ENCODE measurements at regions not wholly inside any gene's neighbourhood (a gene's known extent, or its start where the extent isn't known, plus 50 kb on each side); places are given as distances from the start of the nearest gene placed in this dataset.

DNA sequence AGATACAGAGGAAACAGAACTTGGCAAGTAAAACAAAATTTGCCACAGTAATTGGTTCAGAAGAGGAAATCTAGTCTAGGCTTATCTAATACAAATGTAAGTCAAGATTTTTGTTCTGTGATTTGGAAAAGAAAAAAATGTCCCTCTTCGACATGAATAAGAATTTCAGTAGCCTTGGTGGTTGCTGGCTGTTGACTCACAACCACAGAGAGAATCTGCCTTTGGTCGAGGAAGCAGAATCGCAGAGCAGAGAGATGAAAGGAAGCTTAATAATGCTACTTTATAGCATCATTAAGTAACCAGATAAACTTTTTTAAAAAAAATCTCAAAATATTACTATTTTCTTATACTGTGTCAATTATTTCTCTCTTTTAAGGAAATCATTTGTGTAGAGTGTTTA is 1096.6 kb downstream of the FLRT2 start:
- Histone ChIP-seq H3K4me3 (ENCODE audit: low read depth, low read length) (no peak overlapping the region), H3K27ac (ENCODE audit: low read depth, low read length) (no peak overlapping the region), H3K9me3 (ENCODE audit: control insufficient read depth, insufficient read depth, low read length) (no peaks in the 10 kb centered on the region), H3K27me3 (ENCODE audit: control insufficient read depth, insufficient read depth, low read length) (no peaks in the 10 kb centered on the region)
- ChIA-PET CTCF (no interaction called here), POLR2A (no interaction called here)
- DNase-seq (ENCODE audit: low read depth, low spot score): no peak
- TF ChIP-seq CTCF (IDR thresholded peaks at IDR 0.05; ENCODE audit: low read depth, low read length): no peak

DNA sequence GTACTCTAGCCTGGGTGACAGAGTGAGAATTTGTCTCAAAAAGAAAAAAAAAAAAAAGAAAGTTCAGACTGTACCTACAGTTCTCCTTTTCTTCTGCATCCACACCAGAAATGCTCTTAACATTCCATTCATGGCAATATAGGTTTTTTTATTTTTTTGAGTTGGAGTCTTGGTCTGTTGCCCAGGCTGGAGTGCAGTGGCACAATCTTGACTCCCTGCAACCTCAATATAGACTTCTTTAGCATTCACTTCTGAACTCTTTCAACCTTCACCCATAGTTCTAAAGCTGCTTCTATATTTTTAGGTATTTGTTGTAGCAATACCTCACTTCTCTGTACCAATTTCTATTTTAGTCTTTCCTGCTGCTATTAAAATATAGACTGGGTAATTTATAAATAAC is 1095.7 kb downstream of the FLRT2 start:
- DNase-seq (ENCODE audit: low read depth, low spot score): no peak
- POLR2A ChIA-PET: no interaction called here
- Histone ChIP-seq H3K4me3 (ENCODE audit: low read depth, low read length) (no peak overlapping the region), H3K9me3 (ENCODE audit: control insufficient read depth, insufficient read depth, low read length) (no peaks in the 10 kb centered on the region), H3K27me3 (ENCODE audit: control insufficient read depth, insufficient read depth, low read length) (no peaks in the 10 kb centered on the region), H3K27ac (ENCODE audit: low read depth, low read length) (no peak overlapping the region)
- no peak for TF ChIP-seq CTCF (IDR thresholded peaks at IDR 0.05; ENCODE audit: low read depth, low read length)
- CTCF ChIA-PET: no interaction called here

- H3K4me3 ChIP-seq (ENCODE audit: low read depth, low read length): no peak overlapping the region
- TF ChIP-seq CTCF (IDR thresholded peaks at IDR 0.05; ENCODE audit: low read depth, low read length): no peak
- no peaks in the 10 kb centered on the region for H3K9me3 ChIP-seq (ENCODE audit: control insufficient read depth, insufficient read depth, low read length)
- no peak overlapping the region for H3K27ac ChIP-seq (ENCODE audit: low read depth, low read length)
- POLR2A ChIA-PET: no interaction called here
- H3K27me3 ChIP-seq (ENCODE audit: control insufficient read depth, insufficient read depth, low read length): no peaks in the 10 kb centered on the region
- CTCF ChIA-PET: no interaction called here
- DNase-seq (ENCODE audit: low read depth, low spot score): no peak
Observed at GRCh38 chr14:86619726-86620125, 1089.8 kb downstream of the FLRT2 start.

- no peaks in the 10 kb centered on the region for H3K9me3 ChIP-seq (ENCODE audit: control insufficient read depth, insufficient read depth, low read length)
- ChIA-PET CTCF (no interaction called here), POLR2A (no interaction called here)
- no peak for DNase-seq (ENCODE audit: low read depth, low spot score)
- no peaks in the 10 kb centered on the region for H3K27me3 ChIP-seq (ENCODE audit: control insufficient read depth, insufficient read depth, low read length)
- H3K4me3 ChIP-seq (ENCODE audit: low read depth, low read length): no peak overlapping the region
- TF ChIP-seq CTCF (IDR thresholded peaks at IDR 0.05; ENCODE audit: low read depth, low read length): no peak
- H3K27ac ChIP-seq (ENCODE audit: low read depth, low read length): no peak overlapping the region
Observed at GRCh38 chr14:86613786-86614185, 1083.8 kb downstream of the FLRT2 start.

GRCh38 chr14:86613126-86613525 is 1083.2 kb downstream of the FLRT2 start:
- Histone ChIP-seq H3K4me3 (ENCODE audit: low read depth, low read length) (no peak overlapping the region), H3K9me3 (ENCODE audit: control insufficient read depth, insufficient read depth, low read length) (no peaks in the 10 kb centered on the region), H3K27me3 (ENCODE audit: control insufficient read depth, insufficient read depth, low read length) (no peaks in the 10 kb centered on the region), H3K27ac (ENCODE audit: low read depth, low read length) (no peak overlapping the region)
- CTCF ChIA-PET: no interaction called here
- POLR2A ChIA-PET: no interaction called here
- no peak for TF ChIP-seq CTCF (IDR thresholded peaks at IDR 0.05; ENCODE audit: low read depth, low read length)
- DNase-seq (ENCODE audit: low read depth, low spot score): no peak

All from AG04450 (cell line).